GM19463 (cell line): ENCODE measurements at regions not wholly inside any gene's neighbourhood (a gene's known extent, or its start where the extent isn't known, plus 50 kb on each side); places are given as distances from the start of the nearest gene placed in this dataset.

Experiments used
- ATAC-seq: cut with Tn5 transposase; IDR thresholded peaks from one replicate; pipeline ENCODE4 v1.9.1; 2021; ENCODE audit warnings: mild to moderate bottlenecking, moderate library complexity; ENCODE audit not compliant: unreplicated experiment

DNA sequence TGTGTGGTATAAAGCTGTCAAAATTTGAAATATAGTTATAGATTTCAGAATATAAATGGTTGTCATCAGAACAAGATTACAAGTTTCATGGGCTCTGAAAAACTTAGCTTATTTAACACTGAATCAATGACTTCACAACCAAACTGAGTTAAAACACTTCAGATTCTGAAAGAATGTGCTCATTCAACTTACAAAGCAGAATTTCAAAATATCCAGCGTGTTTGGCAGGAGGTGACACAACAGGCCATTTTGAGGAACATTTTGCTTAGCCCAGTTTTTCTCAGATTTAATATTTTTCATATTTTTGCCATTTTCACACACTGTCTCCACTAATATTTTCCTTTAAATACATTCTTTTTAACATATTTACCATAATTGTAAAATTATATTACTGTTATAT, 781.1 kb downstream of the TUSC7 start:
- no peak for ATAC-seq

DNA sequence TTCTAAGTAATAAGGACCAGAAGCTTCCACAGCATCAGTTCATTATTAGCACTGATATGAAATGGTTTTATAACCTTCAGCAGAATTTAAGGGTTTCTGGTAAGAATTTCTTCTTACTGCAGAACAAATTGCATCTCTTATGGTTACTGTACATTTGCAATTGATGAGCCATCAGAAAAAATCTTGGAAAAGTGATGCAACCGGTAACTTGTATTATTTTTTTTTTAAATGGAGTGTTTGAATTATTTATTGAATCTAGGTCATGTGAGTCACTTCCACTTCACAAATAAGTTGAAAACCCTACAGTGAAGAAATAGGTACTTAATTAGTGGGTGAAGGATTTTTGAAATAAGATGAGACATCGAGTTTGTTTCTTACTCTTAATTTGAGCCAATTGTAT, 786.0 kb downstream of the TUSC7 start:
- ATAC-seq, result no peak

DNA sequence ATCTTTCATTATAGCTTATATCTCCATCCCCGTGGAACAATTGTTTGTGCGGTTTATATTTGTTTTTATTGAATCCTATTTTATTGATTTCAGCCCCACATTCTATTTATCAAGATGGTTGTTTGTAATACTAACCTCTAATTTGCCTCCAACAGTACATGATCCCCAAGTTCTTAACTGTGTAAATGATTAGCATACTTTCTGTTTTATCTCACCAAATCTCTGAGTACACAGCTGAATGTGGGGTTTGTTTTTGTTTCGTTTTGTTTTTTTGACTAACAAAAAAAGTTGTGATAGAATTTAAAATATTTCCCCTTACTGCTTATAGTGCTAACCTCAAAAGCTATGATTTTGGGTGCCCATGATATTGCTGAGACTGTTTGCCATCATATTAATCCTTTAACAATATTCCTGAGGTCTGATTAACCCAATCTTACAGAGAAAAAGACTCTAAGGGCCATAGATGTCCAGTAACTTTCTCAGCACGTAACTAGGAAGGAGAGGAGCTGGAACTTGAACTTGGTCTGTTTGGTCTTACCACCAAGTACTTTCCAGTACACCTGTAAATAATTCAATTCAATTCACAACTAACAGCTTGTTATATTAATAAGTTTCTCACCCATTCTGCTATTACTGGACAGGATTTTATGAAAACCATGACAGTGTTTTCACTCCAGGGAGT, 789.8 kb downstream of the TUSC7 start:
- ATAC-seq, result peak; percentile 80

DNA sequence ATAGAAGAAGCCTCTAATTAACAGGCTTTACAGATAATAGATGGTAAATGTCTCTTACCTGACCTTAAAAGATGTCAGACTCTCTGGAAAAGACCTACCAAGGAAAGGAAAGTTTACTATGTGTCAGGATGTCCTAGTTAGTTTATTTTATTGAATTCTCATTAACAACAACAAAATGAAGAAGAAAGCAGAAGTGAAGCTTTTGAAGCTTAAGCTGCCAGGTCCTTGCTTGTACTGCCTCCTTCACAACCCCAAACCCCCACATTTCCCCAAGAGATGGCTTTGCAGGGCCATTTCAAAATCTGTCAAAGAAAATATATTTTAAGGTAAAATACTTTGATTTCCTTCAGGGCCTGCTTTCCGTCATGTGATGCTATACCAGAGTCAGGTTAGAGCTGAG, 798.4 kb downstream of the TUSC7 start:
- no peak for ATAC-seq

DNA sequence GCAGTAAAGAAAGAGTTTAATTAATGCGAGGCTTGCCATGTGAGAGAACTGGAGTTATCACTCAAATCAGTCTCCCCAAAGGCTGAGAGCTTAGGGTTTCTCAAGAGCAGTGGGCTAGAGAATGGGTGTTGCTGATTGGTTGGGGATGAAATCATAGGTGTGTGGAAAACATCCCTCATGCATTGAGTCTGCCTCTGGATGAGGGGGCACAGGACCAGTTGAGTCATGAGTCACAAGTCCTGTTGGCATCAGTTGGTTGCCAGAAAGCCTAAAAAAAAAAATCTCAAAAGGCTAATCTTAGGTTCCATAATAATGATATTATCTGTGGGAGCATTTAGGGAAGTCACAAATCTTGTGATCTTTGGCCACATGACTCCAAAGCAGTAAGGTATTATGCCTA, 800.3 kb downstream of the TUSC7 start:
- ATAC-seq, result no peak

DNA sequence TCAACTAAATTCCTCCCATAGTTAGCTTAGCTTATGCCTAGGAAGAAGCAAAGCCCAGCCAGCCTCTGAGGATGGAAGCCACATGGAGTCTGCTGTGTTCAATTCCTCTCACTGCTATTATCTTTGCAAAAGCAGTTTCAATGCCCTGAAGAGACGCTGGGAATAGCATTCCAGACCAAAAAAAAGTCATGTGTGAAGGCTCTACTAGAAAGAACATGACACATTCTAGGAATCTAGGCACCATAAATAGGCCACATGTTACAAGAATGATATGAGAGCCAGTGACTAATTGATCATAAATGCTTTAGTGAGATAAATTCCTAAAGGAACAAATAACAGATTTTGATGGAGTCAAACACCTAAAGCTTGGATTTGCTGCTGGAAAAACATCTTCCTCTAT, 800.8 kb downstream of the TUSC7 start:
- ATAC-seq, result no peak

DNA sequence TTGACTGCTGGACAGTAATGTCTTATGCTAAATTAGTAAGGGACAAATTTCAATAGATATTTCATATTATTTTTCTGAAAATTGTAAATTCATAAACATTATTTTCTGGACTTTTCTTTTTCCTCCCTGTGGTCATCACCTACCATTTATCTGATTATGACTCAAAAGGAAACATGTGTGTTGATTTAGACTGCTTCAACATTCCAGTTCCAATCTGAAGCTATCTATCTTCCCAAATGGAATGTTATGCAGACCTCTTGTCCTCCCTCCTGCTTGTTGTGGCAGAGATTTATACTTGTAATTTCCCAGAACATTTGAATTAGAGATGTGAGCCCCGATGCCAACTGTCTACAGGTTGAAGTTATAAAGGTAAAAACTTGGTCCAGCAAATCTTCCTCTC, 803.4 kb downstream of the TUSC7 start:
- no peak for ATAC-seq

DNA sequence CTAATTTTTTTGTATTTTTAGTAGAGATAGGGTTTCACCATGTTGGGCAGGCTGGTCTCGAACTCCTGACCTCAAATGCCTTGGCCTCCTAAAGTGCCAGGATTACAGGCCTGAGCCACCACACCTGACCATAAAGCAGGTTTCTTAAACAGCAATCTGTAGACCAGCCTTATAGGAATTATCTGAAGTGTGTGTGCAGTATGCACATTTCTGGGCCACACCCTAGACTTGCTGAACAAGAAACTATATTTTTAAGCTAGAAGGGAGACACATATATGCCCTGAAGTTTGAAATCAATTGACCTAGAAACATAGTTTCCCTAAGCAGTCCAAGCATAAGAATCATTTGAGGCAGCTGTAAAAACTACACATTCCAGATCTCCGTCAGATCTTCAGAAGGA, 805.7 kb downstream of the TUSC7 start:
- ATAC-seq, result no peak

DNA sequence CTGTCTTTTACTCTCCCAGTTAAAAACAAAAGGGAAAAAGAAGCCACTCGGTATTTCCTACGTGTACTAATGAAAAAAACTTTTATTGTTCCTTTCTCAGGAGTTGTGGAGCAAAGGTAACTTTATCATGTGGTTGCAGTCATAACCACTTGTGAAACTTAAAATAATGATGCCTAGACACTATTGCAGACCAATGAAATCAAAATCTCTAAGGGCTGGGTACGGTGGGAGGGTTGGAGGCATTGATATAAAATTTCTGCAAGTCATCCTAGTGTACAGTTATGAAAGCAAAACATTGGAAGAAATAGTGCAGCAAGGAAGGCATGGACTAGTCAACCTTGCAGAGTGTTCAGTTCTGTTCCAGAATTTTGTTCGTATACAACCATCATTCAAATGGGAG, 808.8 kb downstream of the TUSC7 start:
- ATAC-seq, result no peak

DNA sequence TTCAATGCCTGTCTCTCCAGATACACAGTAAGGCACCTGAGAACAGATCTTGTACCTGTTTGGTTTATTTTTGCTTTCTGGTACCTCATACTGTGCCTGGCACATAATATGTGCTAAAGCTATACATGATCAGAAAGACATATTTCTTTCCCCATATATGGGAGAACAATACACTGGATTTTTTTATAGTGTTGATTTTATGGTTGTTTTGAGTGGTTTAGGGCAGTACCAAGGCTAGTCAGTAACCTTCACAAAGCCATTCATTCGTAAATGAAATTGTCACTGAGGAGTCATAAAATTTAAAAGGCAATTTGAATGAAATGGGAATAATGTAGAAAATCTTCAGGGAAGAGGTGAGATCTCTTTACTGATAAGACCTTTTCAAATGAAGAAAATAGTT, 810.2 kb downstream of the TUSC7 start:
- no peak for ATAC-seq

DNA sequence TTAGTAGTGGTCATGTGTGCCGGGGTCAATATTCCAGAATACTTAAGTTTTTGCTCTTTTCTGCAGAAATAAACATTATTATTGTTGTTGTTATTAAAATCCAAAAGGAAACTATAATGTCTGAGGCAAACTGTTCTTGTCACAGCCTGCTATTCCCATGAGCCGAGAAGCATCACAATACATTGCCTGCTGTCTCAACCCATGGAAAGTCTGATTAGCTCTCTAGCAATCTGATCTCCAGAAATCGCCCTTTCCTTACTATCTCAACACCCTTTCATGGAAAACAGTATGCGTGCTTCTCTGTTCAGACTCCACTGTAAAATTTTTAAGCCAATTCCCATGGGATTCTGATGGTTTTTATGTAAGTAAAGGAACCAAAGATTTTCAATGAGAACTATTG, 811.0 kb downstream of the TUSC7 start:
- no peak for ATAC-seq

DNA sequence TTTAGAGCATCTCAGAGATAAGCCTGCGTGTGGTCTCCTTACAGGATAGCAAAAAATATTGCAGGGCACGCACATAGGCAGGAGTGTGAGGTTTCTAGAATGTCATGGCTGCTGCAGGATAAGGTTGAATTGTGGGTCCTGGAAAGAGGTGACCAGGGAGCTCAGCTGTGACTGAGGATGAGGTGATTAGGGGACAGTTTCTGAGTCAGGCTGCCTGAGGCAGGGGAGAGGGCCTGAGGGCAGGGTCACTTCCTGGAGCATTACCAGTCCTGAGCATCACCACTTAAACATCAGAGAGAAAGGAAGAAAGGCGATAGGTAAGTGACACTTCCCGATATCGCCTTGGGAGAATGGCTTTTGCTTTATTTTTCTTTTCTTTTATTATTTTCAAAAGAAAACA, 813.8 kb downstream of the TUSC7 start:
- no peak for ATAC-seq

DNA sequence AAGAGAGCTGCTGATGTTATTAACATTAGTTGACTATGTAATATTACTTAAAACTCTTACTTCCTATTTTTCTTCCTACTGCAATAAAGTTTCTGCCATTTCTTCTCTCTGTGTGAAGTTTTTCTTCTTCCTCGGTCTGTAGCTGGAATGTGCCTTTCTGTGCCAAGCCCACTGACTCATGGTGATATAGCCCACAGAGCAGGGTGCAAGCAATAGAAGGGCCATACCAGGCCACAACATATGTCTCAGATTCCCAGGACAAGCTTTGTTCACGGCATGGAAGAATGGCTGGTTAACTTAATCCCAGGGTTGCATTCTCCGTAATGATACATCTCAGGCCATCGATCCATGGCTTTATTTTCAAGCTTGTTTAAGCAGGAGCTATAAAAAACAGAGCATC, 815.3 kb downstream of the TUSC7 start:
- ATAC-seq, result no peak

DNA sequence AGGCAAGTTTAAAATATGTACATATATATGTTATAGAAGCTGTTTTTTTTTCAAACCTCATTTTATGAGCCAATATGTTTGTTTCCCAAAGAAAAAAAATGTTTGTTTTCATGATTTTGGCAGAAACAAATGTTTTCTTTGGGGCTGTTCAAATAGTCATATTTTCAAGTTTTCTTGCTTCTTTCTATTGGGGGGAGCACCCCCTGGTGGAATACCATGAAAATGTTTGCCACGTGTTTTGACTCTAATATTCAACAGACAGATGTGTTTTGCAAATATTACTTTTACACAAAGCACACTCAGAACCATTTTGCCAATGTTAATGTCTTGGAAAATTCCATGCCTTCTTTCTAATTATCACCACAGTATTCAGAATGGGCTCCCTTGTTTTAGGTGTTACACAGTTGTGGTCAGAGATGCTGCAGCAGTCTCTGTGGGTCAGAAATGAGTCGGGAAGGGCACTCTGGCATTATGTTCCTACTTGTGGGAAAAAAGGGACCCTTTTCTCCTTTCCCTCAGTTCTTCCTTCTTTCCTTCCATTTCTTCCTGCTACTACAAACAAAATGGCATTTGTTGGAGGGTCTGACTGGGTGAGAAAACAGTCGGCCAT, 817.0 kb downstream of the TUSC7 start:
- no peak for ATAC-seq

DNA sequence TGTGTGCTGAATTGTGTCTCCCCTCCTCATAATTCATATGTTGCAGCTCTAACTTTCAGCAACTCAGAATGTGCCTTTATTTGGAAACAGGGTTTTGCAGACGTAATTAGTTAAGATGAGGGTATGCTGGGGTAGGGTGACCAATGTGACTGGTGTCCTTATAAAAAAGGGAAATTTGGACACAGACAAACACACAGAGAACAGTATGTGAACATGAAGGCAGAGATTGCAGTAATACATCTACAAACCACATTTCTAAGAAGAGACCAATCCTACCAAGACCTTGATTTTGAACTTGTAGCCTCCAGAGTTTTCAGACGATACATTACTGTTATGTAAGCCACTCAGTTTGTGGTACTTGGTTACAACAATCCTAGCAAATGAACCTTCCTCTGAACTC, 817.8 kb downstream of the TUSC7 start:
- ATAC-seq, result no peak

DNA sequence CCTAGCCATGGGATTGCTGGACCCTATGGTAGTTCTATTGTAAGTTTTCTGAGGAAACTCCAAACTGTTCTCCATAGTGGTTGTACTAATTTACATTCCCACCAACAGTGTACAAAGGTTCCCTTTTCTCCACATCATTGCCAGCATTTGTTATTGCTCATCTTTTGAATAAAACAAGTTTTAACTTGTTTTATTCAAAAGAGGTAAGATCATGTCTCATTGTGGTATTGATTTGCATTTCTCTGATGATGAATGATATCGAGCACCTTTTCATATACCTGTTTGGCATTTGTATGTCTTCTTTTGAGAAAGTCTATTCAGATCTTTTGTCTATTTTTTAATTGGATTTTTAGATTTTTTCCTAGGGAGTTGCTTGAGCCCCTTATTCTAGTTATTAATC, 819.1 kb downstream of the TUSC7 start:
- no peak for ATAC-seq

DNA sequence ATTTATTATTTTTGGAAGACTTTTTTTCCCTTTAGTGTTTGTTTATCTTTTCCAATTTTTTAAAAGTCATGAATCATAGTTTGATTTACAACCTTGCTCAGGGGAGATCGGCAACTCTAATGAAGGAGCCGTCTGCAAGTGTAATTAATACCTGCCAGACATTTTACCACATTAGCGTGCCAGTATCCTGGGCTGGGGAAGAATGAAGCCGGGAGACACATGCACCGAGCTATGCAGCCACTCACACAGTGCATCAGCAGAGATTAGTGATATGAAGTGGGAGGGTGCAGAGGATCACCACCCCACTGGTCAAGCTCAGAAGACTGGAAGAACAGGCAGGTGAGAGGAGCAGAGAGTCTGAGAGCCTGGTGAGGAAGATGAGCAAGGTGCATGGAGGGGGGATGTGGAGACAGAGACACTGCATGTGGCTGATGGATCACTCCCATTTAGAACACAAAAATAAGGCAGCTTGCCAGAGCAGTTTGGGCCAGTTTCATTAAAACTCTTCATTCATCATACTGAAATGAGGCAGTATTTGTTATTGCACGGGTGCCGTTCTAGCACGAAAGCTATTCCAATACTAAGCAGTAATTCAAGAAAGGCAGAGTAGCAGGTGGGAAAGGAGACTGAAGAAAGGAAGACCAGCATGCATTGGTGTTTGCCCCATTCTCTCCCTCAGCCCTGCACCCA, 821.6 kb downstream of the TUSC7 start:
- ATAC-seq, result no peak

DNA sequence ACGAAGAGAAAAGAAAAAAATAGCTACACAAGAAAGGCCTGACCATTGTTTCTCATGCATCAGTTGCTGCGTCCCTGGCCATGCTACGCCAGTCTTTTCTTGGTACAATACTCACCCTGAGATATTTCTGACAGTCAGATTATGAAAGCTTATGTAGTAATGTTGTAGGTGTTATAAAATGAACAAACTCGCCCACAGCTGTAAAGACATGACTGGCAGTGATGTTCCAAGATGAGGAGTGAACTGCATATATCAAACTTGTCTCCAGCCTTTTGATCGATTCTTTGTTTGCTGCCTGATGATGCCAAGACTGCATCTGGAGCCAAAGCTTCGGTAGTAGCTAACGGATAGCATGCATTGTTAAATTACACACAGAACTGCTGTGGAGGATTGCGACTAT, 822.7 kb downstream of the TUSC7 start:
- ATAC-seq, result no peak

DNA sequence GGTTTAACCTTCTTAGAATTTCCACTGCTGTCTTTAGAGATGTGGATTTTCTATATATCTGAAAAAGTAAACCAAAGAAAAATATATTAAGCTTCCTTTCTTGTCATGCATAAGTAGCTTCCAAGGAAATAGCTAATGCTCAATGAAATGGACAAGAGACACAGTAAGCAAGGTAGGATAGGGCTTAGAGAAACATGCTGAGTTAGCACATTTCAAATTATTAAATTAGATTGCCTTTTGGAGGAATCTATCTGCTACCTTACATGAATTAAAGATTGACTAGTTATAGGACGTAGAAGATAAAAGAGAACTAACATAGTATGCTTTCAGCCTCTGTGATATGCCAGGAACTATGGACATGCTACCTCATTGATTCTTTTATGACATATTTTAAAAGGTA, 824.6 kb downstream of the TUSC7 start:
- no peak for ATAC-seq

DNA sequence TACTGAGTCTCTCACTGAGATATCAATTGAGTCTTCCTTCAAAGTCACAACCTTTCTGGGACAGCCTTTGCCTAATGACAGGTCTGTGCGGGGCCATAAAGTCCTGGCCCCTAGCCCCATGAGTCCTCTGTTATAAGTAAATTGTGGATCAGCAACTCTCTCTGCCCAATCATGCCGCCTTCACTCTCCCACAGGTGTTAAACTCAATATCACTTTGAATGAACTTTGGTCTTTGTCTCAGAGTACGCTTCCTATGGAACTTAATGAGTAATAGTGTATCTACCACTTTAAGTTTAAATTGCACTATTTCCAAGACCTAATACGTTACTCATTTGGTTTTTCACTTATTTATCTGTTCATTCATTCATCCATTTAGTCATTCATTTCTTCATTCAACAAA, 826.4 kb downstream of the TUSC7 start:
- no peak for ATAC-seq

DNA sequence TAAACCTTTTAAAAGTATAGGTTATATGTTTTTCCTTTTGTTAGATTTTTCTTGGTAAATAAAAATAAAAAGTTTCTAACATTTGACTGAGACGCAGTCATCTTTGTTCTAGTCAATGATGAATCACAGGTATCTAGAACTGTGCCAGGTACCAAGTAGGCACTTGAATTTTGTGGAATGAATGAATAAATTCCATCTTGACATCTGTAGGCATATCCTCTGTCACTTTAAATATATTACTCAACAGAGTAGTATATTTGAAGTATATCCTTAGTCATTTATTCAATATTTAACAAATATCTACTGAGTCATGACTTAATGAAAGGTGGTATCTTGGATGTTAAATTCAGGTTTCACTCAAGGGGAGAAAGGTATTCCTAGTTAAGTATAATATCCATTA, 828.4 kb downstream of the TUSC7 start:
- no peak for ATAC-seq

DNA sequence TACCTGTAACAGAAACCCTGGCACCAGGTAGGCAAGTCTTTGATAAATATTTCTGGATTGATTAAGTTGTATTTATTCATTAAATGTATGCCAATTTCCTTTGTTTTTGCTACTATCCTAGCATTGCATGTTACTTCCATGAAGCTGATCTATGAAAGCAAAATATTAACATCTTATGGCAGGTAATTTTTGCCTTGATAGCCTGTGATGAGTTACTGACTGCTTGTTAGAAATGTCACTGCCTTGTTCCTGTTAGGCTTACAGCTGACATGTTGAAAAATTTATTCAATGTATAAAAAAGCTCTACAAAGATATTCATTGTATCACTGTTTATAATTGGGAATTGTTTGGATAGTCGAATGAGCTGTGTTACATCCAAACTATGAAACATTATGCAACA, 830.1 kb downstream of the TUSC7 start:
- ATAC-seq, result no peak

DNA sequence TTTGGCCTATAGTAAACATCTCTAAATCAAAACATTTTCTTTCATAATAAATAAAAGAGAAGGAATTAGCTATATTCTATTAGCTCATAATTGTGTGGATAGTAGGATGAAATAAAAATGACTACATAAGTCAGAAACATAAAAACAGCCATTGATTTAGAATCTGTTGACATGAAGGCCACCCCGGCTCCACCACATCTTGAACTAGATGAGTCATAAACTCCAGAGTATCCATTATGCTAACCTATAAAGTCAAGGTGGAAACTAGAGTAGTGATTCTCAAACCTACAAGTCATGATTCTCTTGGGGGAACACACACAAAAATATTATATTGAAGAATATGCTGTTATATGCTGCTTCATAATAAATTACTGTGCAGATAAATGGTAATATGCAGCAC, 831.0 kb downstream of the TUSC7 start:
- no peak for ATAC-seq
